Lower leg skin (tissue), 4 donors: ENCODE measurements at regions not wholly inside any gene's neighbourhood (a gene's known extent, or its start where the extent isn't known, plus 50 kb on each side); places are given as distances from the start of the nearest gene placed in this dataset.

Experiments used
- DNase-seq, 2 donors: peaks; one replicate each; pipeline ENCODE4 v3.0.0-alpha.2; 2019; ENCODE audit warnings: low spot score in 2 of 2
- H3K4me3 ChIP-seq: fragments of 200-600 bp; sonication (generic); 2 replicates; pipeline ENCODE4 v1.5.1; 2017; ENCODE audit warnings: mild to moderate bottlenecking, low read depth; ENCODE audit not compliant: poor library complexity, severe bottlenecking
- CTCF ChIP-seq, 3 donors: fragments of 450-650 bp; IDR thresholded peaks; one replicate each; pipeline ENCODE4 v1.5.1; 2016; ENCODE audit warnings: antibody characterized with exemption in 3 of 3, mild to moderate bottlenecking in 3 of 3, moderate library complexity in 2 of 3
- POLR2A ChIP-seq, 2 donors: fragments of 450-650 bp; IDR thresholded peaks; one replicate each; pipeline ENCODE4 v1.6.1; 2016 to 2017; ENCODE audit warnings: antibody characterized with exemption in 2 of 2, mild to moderate bottlenecking in 1 of 2, moderate library complexity in 1 of 2
- WGBS, 2 donors: methylation state at CpG; one replicate each; pipeline ENCODE4 v1.1.5; 2018; 5-methylcytosine and 5-hydroxymethylcytosine counted together
- intact Hi-C: fragments of 100-400 bp; cut with DNase I; formaldehyde crosslinking; loops from one replicate; pipeline ENCODE4 v1.15.0; 2023; ENCODE audit warnings: low total_unique reads

- TF ChIP-seq POLR2A (IDR thresholded peaks at IDR 0.05) = no peak
- TF ChIP-seq CTCF (IDR thresholded peaks at IDR 0.05) = no peak
- DNase-seq = no peak
- intact Hi-C loops = no loop called here
- 86 to 87% methylated on average over 2 of the region's 2 CpGs for WGBS, 2 donors
- H3K4me3 ChIP-seq = no peak overlapping the region
These were observed 120.7 kb upstream of the CDH8 start for GRCh38 chr16:62156971-62157370.

GRCh38 chr16:62149631-62150030 lies 113.4 kb upstream of the CDH8 start:
- intact Hi-C loops = no loop called here
- no peak for DNase-seq
- no peak for TF ChIP-seq CTCF (IDR thresholded peaks at IDR 0.05)
- TF ChIP-seq POLR2A (IDR thresholded peaks at IDR 0.05) = no peak
- no peak overlapping the region for H3K4me3 ChIP-seq

- TF ChIP-seq POLR2A (IDR thresholded peaks at IDR 0.05) (no peak), CTCF (IDR thresholded peaks at IDR 0.05) (no peak)
- intact Hi-C loops = no loop called here
- no peak overlapping the region for H3K4me3 ChIP-seq
- no peak for DNase-seq
- WGBS, 2 donors = 81 to 90% methylated on average over 3 of the region's 3 CpGs
These were observed 101.8 kb upstream of the CDH8 start for GRCh38 chr16:62137996-62138395.

GRCh38 chr16:62135911-62136310 lies 99.7 kb upstream of the CDH8 start:
- 44 to 57% methylated on average over 2 of the region's 2 CpGs for whole genome bisulfite sequencing, 2 donors
- DNase-seq = no peak
- no peak overlapping the region for H3K4me3 ChIP-seq
- intact Hi-C loops = no loop called here
- TF ChIP-seq CTCF (IDR thresholded peaks at IDR 0.05) (no peak), POLR2A (IDR thresholded peaks at IDR 0.05) (no peak)

- intact Hi-C loops = no loop called here
- TF ChIP-seq CTCF (IDR thresholded peaks at IDR 0.05) (no peak), POLR2A (IDR thresholded peaks at IDR 0.05) (no peak)
- DNase-seq = no peak
- H3K4me3 ChIP-seq = no peak overlapping the region
- WGBS, 2 donors = 64 to 82% methylated on average over 1 of the region's 1 CpG
These were observed 99.2 kb upstream of the CDH8 start for GRCh38 chr16:62135446-62135845.

- no peak for TF ChIP-seq POLR2A (IDR thresholded peaks at IDR 0.05)
- TF ChIP-seq CTCF (IDR thresholded peaks at IDR 0.05) = no peak
- WGBS, 2 donors = 70 to 71% methylated on average over 4 of the region's 4 CpGs
- no peak overlapping the region for H3K4me3 ChIP-seq
- DNase-seq = no peak
- intact Hi-C loops = no loop called here
These were observed 93.9 kb upstream of the CDH8 start for GRCh38 chr16:62130101-62130500.
